HG03571 (cell line): ENCODE measurements at regions not wholly inside any gene's neighbourhood (a gene's known extent, or its start where the extent isn't known, plus 50 kb on each side); places are given as distances from the start of the nearest gene placed in this dataset.
A peak's percentile ranks its signal among the peaks of the same experiment; 100 is the strongest.

Experiments
- ATAC-seq: cut with Tn5 transposase; IDR thresholded peaks from one replicate; pipeline ENCODE4 v1.9.1; 2021; ENCODE audit not compliant: unreplicated experiment

DNA sequence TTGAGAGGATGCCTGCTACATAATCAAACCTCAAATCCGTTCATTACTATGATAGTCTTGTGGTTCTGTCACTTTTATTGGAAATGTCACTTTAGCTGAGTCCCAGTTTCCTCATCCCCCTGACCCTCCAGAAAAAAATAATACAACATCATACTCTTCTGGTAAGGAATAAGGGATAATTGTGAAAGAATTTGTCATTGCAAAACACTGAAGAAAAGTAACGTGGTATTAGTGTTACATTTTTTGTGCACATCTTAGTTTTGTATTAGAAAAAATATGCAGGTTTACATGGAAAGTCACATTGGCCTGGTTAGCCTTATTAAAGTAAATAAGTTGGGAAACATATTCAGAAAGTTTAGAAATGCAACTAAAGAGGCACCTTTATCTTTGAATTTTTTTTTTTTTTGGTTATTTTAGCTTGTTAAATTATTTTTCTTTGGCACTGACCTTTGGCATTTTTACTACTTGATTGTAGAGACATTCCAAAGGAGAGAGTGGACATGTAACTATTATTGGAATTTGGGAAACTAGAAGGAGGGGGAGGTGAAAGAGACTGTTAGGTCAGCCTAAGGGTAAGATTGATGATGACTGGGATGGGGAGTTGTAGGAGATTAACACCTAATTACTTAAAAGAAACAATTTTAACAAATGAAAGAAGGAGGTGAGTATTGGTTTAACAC is 462.2 kb upstream of the RARB start:
- ATAC-seq, result no peak

DNA sequence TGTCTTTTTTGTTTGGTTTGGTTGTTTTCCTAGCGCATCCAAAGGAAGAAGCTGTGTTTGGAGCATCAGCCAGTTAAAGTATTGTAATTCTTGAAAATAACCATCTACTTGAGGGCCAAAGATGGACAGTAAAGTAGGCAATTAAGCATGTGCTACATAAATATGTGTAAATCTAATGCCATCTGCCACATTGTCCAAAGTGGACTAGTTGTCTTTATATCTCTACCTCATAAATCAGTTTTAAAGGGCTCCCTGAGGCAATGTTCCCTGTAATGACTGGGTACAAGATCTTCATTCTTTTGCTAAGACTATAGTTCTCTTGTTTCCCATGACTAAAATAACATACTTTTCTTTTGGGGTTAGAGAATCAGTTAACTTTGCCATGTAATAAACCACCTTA is 460.0 kb upstream of the RARB start:
- no peak for ATAC-seq

DNA sequence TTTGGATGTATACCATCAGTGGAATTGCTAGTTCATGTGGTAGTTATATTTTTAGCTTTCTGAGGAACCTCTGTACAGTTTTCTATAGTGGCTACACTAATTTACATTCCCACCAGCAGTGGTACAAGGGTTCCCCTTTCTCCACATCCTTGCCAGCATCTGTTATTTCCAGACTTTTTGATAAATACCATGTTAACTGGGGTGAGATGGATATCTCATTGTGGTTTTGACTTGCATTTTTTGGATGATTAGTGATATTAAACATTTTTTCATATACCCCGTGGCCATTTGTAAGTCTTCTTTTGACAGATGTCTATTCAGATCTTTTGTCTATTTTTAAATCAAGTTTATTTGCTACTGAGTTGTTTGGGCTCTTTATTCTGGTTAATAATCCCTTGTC is 455.6 kb upstream of the RARB start:
- ATAC-seq, result no peak

DNA sequence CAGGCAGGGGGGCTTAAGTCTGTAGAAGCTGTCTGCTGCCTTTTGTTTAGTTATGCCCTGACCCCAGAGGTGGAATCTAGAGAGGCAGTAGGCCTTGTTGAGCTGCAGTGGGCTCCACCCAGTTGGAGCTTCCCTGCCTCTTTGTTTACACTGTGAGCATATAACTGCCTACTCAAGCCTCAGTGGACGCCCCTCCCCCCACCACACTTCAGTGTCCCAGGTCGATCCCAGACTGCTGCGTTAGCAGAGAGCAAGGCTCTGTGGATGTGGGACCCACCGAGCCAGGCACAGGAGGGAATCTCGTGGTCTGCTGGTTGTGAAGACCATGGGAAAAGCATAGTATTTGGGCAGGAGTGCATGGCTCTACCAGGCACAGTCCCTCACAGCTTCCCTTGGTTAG is 446.8 kb upstream of the RARB start:
- no peak for ATAC-seq

DNA sequence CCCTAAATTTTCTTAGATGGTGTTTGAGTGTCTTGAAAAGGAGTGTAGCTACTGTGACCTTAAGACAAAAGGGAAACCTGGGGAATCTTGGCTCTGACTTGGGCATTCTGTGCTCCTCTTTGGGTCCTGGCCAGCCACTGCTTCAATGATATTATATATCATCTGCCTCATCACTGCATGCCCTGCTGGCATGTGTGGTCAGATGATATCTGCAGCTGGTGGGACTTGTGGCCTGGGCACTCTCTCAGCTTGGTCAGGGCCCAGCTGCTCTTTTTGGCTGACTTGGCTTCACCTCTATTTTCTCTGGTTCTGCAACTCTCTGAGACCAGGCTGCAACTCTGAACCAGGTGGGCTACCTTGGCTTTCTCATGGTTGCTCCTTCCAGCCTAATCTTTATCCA is 446.1 kb upstream of the RARB start:
- ATAC-seq, result no peak

DNA sequence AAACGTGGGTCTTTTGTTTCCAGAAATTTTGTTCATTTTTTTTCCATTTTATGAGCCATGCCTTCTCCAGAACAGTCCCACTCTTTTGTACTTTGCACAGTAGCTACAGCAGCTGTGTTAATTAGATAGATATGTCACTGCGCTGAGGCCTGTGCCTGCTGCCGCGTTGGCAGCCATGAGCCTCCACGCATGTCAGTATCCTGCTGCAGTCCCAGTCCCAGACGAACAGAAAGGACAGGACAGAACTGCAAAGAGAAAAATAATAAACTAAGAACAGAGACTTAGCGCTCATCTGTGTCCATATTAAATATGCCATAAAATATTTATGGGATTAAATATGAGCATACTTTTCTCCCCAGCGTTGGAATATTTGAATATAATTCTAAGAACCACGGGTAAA is 442.4 kb upstream of the RARB start:
- ATAC-seq, result no peak

DNA sequence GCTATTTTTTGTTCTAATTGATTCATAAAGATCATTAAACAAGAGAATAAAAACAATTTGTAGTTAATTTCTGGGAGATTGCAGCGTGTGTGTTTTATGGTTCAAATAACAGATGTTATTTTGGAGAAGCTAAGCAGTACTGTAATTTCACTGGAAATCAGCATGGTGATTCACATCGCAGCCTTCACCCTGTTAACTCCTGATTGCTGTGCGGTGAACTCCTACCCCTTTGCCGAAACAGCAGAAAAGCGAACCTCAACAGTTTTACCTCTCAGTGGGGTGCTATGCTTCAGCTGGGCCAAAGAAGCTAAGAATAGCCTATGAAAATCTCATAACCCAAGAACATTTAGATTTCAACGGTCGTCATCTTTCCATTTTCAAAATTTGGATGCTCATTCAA is 441.5 kb upstream of the RARB start:
- no peak for ATAC-seq

DNA sequence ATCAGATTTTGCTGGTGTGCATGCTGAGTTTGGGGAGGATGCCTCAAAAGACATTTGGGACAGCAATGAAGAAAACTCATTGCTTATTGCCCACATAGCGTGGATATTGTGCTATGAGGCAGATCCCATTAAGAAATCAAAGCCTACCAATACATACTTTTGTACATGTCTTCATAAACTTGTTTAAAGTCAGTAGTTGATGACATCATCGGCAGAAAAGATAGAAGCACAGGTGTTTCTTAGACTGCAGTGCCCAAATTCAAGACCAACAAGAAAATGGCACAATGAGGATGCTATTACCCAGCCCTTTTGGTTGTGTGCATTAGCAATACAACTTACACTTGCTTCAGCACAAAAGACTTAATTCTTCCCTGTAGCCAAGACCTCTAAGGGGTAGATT is 428.7 kb upstream of the RARB start:
- ATAC-seq, result no peak

DNA sequence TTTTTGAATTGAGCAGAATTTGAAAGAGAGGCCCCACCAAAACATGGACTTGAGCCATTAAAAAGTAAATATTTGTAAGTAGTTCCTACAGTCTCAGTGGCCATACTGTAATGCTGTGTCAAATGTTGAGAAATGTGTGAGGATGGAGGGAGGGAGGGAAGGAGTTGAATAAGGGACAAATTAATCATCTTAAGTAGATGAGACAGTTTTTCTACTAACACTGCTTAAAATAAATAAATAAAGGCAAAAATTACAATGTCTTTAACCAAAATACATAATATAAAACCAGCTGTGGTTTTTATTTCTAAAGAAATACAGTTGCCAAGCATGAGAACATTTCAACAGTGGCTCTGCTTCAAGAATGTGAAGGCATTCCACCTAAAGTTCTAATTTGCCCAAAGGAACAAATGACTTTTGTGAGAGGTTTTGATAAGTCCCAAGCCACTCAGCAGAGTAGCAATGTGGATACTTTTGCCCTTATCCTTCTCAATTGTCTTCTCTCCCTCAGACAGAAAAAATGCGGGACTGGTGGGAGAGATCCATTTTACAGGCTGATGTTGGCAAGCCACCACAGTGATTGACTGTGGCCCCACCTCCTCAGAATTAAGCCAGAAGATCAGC is 427.0 kb upstream of the RARB start:
- no peak for ATAC-seq

DNA sequence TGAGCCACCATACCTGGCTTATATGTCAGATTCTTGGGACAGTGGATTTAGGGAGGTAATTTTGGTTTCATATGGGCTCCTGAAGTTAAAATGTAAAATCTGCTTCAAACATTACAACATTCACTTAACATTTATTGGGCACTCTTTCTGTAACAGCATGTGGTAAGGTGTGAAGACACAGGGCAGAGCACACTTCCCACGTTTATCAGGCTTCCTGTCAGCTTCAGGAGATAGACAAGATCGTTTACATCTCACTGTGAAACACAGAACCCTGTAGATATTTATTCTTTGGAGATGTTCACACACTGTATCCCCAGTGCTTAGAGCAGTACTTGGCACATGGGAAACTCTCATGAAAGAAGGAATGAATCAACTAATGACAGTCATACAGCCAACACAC is 426.0 kb upstream of the RARB start:
- no peak for ATAC-seq

DNA sequence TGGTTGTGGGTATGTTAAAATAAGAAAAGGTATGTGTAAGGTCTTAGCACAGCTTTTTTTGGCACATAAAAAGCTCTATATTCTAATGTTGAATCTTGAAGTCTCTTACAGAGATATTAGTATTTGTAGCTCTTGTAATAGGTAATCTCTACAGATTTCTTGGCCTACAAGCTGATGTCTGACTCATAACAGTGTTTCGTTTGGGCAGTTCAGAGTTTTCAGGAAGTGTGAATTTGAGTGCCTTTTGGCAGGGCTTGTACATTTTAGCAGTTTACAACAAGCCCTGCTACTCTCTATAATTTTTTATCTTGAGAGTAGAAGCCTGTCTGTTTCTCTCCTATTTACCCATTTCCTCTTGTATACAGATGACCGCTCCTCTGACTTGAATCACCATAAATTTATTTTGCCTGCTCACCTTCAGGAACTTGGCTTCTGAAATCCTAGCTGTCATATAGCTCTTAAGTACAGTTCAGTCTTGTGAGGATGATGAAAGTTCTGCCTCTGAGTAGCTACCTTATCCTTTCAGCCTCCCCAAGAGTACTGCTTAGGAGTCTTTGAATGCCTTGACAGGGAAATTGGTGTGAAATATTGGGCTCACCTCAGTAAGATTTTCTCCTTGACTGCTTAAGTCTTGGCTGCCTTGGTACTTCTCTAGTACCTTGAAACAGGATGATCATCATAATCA is 419.9 kb upstream of the RARB start:
- peak; percentile 98 for ATAC-seq

DNA sequence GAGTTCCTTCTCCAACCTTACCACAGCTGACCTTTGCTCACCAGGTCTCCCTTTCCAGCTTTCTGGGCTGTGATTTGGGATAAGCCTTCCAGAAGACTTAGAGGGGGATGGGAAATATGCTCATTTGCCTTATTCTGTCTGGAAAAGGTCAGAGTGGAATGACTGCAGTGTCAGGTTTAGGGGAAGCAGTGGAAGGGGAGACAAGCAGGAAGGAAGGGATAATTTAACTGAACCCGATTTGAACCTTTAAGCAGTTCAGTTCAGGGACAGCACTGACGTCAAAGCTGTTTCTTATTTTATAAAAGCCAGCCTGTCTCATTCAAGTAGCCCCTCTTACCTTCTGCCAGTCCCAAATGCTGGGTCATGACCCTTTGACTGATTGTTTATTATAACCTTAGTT is 418.4 kb upstream of the RARB start:
- ATAC-seq, result no peak

DNA sequence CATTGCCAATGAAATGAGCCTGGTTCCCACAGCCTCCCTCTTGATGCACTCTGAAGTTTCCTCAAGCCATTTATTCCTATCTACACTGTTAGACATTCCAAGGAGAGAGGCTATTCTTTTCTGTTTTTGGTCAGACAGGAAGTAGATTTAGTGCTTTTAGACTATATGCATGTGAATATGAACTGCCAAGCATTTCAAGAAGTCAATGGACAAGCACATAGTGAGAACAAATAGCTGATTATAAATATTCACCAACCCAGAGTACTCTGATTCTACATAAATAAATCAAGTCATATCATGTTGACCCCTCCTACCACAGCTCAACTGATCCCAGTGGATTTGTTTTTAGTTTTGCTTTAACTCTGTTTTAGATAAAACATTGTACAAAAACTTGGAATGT is 412.5 kb upstream of the RARB start:
- no peak for ATAC-seq

DNA sequence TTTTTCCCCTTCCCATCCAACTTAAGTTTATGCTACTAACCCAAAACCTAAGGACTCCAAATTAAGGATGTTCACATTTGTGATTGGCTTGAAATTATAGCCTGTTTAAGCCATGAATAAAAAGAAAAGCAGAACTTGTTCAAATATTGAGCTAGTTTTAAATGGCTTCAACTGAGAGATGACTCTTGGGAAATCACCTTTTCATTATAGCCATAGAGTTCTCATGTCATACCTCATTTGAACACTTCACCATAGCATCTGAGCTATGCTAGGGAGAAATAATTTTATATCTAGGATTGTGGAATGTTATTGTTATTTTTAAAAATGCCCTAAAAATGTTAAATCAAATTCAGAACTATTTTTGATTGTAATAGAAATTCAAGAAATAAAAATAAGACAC is 409.2 kb upstream of the RARB start:
- ATAC-seq, result no peak

DNA sequence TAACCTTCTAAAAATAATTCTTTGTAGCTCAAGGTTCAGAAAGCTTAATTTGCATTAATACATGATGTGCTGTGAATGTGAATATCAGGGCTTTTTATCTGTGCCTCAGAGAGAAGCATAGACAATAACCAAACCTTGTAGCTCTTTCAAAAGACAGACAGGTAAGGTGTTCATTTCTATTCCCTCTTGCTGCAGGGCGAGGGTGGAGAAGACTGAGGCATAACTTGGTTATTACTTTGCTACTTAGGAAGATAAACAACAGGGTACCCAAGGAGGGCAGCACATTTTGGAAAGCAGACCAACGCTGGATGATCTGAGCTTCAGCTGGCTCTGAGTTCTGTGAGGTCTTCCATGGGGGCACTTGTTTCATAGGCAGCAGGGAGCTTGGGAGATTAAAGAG is 408.6 kb upstream of the RARB start:
- ATAC-seq, result no peak

DNA sequence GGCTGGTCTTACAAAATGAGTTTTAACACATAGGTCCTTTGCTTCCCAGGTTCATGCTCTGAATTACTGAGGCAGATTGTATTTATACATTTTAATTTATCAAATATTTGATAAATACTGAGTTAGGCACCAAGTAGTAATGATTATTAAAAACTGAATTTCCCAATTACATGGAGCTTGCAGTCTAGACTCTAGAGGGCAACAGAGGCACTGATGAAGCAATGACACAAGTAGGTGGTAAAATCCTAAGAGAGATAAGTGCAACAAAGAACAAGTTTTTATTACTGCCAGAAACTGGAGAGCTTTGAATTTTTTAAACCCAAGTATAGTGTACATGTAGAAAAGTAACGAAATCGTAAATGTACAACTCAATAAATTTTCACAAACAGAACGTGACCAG is 406.2 kb upstream of the RARB start:
- no peak for ATAC-seq

DNA sequence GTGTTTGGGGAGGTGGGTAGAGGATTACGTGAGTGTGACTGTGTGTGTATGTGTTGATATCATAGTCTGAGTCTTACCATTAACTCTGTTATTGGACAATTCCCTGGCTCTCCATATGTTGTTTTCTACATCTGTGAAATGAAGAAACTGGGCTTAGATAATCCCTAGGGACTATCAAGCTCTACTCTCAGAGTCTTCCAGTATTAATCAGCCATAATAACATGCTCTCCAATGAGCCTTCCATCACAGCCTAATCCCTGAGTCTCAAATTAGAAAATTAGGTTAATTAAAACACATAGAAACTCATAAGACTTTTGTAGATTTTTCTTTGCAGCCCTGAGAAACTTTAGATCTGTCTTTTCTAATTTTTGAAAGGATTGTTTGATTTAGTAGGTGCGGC is 404.2 kb upstream of the RARB start:
- no peak for ATAC-seq

DNA sequence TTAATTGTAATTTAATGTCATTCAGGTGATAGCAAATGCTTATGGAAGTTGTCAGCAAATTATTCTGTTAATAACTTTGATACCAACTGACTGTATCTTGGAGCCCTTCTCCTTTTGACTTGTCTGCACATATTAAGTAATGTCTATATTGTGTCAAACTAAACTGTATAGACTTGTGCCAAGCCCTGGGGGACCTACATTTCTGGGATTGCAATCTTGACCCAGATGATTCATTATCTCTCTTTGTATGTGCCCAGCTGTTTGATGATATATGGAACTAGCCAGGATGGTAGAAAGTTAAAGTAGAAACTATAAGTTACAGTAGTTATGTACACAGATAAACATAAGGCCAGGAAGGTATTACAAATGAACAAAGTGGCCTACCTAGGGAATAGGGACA is 402.8 kb upstream of the RARB start:
- ATAC-seq, result no peak

DNA sequence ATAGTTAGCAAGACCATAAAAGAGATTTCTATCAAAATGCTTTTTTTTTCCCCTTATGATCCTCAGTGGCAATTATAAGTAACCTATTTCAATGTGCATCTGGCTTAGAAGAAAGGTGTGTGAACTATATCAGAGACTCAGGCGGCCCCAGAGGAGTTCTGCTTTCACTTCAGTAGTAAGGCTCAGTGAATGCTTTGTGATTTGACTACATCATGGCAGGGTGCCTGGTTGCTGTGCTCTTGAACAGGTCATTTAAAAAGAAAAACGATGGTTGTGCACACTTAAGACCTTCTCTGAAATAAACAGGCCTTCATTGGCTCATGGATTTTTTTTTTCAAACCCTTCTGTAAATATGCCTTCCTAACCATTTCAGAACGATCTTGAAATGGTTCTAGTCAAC is 400.4 kb upstream of the RARB start:
- ATAC-seq, result no peak

DNA sequence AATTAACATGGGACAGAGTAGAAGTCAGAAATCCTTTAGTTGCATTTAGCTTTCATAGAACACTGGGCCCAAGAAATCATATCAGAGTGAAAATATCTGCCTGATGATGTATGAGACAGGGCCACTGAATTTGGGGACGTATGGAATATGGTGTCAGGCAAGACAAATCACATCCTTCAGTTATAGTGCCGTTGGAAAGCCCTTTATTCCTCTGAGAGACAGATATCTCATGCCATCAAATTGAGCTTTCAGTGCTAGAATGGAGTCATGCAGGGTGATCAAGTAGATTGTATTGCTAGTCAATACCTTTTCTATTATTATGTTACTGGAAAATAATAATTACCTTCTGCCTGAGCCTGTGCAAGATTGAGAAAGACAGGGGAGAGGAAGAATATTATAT is 398.2 kb upstream of the RARB start:
- ATAC-seq, result no peak

DNA sequence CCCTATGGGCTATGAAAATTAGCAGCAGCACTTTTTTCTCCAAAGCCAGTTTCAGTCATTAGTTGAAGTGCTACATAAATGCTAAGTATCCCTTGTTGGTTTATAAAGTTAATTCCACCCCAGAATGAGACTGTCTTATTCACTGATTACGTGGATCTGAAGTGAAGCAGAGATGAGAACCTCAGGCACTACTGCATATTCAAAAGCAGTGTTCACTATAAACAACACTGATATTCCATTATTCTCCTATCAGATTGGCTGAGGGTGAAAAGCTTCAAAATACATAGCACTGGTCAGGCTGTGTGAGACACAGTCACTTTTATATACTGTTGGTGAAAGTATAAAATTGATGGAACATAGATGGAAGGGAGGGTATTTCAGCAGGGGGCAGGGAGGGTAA is 395.7 kb upstream of the RARB start:
- ATAC-seq, result no peak

DNA sequence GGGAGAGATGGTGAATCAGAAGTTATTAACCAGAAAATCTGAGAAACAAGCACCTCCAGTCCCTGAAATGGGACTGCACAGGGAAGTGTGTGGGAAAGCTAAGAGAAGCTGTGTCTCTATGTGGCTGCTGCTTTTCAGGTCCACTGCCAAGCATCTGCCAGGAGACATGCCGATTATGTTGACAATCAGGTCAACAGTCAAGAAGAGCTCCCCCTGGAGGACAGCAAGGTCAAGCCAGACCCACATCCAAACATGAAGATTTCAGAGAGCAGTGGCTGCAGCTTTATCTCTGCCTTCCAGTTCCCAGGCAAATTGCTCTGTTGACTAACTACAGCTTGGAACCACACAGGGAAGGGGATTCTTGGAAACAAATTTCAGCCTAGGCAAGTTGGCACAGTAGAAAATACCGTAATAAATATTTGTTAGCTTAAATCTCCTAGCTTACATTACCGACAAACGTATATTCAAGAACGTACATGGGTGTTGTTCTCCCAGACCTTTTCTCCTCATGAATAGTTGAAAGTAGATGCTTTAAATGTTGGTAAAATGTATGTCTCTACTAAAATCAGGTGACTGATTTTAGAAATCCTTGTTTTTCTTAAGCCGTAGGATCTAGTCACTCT is 394.5 kb upstream of the RARB start:
- no peak for ATAC-seq
